ENCODE measurements at regions not wholly inside any gene's neighbourhood (a gene's known extent, or its start where the extent isn't known, plus 50 kb on each side); places are given as distances from the start of the nearest gene placed in this dataset.
"Not testable (repeated sequence)": the region's sequence is repeated elsewhere in the genome, so short reads cannot be mapped to it uniquely, and the experiment has no call there.

- DNase-seq (ENCODE audit: low read depth in 2 of 2), result no peak
These were observed 106.7 kb upstream of the KDM7A start for GRCh38 chr7:140283472-140283871.

- no peak for DNase-seq (ENCODE audit: low read depth in 2 of 2)
These were observed 105.2 kb upstream of the KDM7A start for GRCh38 chr7:140281960-140282359.

GRCh38 chr7:140281255-140281654, 104.5 kb upstream of the KDM7A start:
- DNase-seq (ENCODE audit: low read depth in 2 of 2), result no peak

- no peak for DNase-seq (ENCODE audit: low read depth in 2 of 2)
These were observed 99.2 kb upstream of the KDM7A start for GRCh38 chr7:140276001-140276400.

GRCh38 chr7:140275069-140275965, 98.5 kb upstream of the KDM7A start:
- DNase-seq (ENCODE audit: low read depth in 2 of 2), result no peak

GRCh38 chr7:140273417-140273816, 96.6 kb upstream of the KDM7A start:
- no peak for DNase-seq (ENCODE audit: low read depth in 2 of 2)

GRCh38 chr7:140271643-140271968, 94.8 kb upstream of the KDM7A start:
- DNase-seq (ENCODE audit: low read depth in 2 of 2), result not testable (repeated sequence)

GRCh38 chr7:140269004-140269638, 92.3 kb upstream of the KDM7A start:
- no peak for DNase-seq (ENCODE audit: low read depth in 2 of 2)

GRCh38 chr7:140267381-140268226, 90.8 kb upstream of the KDM7A start:
- no peak for DNase-seq (ENCODE audit: low read depth in 2 of 2)

GRCh38 chr7:140263277-140263676, 86.5 kb upstream of the KDM7A start:
- DNase-seq (ENCODE audit: low read depth in 2 of 2), result no peak

GRCh38 chr7:140262242-140262903, 85.6 kb upstream of the KDM7A start:
- DNase-seq (ENCODE audit: low read depth in 2 of 2), result no peak

GRCh38 chr7:140261522-140261921, 84.7 kb upstream of the KDM7A start:
- DNase-seq (ENCODE audit: low read depth in 2 of 2), result no peak

GRCh38 chr7:140261105-140261486, 84.3 kb upstream of the KDM7A start:
- DNase-seq (ENCODE audit: low read depth in 2 of 2), result no peak

GRCh38 chr7:140260352-140261104, 83.7 kb upstream of the KDM7A start:
- DNase-seq (ENCODE audit: low read depth in 2 of 2), result no peak

GRCh38 chr7:140257278-140257677, 80.5 kb upstream of the KDM7A start:
- DNase-seq (ENCODE audit: low read depth in 2 of 2), result not testable (repeated sequence)

GRCh38 chr7:140254976-140255375, 78.2 kb upstream of the KDM7A start:
- not testable (repeated sequence) for DNase-seq (ENCODE audit: low read depth in 2 of 2)

GRCh38 chr7:140249036-140249806, 72.4 kb upstream of the KDM7A start:
- no peak for DNase-seq (ENCODE audit: low read depth in 2 of 2)

- DNase-seq (ENCODE audit: low read depth in 2 of 2), result no peak
These were observed 70.8 kb upstream of the KDM7A start for GRCh38 chr7:140247559-140247958.

GRCh38 chr7:140245611-140246105, 68.9 kb upstream of the KDM7A start:
- no peak for DNase-seq (ENCODE audit: low read depth in 2 of 2)

Data from activated CD8-positive, alpha-beta memory T cell treated with anti-CD3 and anti-CD28 coated beads for 4 hours (primary cell).